BJ (cell line): ENCODE measurements at regions not wholly inside any gene's neighbourhood (a gene's known extent, or its start where the extent isn't known, plus 50 kb on each side); places are given as distances from the start of the nearest gene placed in this dataset.
"Not testable (repeated sequence)": the region's sequence is repeated elsewhere in the genome, so short reads cannot be mapped to it uniquely, and the experiment has no call there.

Experiments
- CTCF ChIA-PET: fragments of 350-600 bp; formaldehyde crosslinking; extraction: SDS; loops from one replicate; lab custom pipeline; 2021; ENCODE audit warnings: antibody characterized with exemption, inconsistent platforms; lab: Yijun Ruan, JAX
- POLR2A ChIA-PET: fragments of 300-600 bp; sonication (Branson Sonifier 250); formaldehyde crosslinking; extraction: SDS; loops from one replicate; lab custom pipeline; 2021; ENCODE audit warnings: antibody characterized with exemption; lab: Charles Lee
- DNase-seq: peaks from one replicate; pipeline ENCODE4 v3.0.0-alpha.2; 2011; ENCODE audit warnings: low read depth
- H3K27me3 ChIP-seq: 2 replicates; pipeline ENCODE4 v1.6.0; 2011; ENCODE audit warnings: low read length; ENCODE audit not compliant: control insufficient read depth, insufficient read depth
- H3K36me3 ChIP-seq: 2 replicates; pipeline ENCODE4 v1.5.1; 2011; ENCODE audit warnings: low read length; ENCODE audit not compliant: control insufficient read depth, insufficient read depth
- H3K4me3 ChIP-seq: 2 replicates; pipeline ENCODE4 v1.5.1; 2011; ENCODE audit warnings: low read depth, mild to moderate bottlenecking, control low read depth, low read length

DNA sequence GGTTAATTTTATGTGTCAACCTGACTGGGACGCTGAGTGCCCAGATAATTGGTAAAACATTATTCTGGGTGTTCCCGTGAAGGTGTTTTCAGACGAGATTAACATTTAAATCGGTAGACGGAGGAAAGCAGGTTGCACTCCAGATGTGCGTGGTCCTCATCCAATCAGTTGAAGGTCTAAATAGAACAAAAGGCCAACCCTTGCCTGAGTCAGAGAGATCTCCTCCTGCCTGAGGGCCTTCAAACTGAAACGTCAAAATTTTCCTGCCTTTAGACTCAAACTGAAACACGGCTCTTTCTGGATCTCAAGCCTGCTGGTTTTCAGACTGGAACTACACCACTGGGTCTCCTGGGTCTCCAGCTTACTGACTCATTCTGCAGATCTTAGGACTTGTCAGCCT lies 70.9 kb downstream of the NPIPA5 start:
- H3K27me3 ChIP-seq, H3K4me3 ChIP-seq, CTCF ChIA-PET, H3K36me3 ChIP-seq, POLR2A ChIA-PET, DNase-seq: not testable (repeated sequence)

DNA sequence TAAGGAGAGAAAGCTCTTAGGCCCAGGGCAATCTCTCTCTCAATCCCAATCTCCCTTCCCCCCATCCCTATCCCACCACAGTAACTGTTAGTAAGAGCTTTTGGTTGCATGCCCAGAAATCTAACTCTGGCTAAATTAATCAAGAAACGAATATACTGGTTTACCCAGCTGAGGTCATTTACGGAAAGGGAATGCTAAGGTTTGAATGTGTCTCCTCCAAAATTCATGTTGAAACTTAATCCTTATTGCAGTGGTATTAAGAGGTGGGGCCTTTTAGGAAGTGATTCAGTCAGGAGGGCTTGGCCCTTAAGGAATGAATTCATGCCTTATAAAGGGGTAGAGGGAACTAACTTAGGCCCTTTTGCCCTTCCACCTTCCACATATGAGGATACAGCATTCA lies 72.2 kb downstream of the NPIPA5 start:
- CTCF ChIA-PET, H3K4me3 ChIP-seq, POLR2A ChIA-PET, DNase-seq, H3K36me3 ChIP-seq, H3K27me3 ChIP-seq: not testable (repeated sequence)

DNA sequence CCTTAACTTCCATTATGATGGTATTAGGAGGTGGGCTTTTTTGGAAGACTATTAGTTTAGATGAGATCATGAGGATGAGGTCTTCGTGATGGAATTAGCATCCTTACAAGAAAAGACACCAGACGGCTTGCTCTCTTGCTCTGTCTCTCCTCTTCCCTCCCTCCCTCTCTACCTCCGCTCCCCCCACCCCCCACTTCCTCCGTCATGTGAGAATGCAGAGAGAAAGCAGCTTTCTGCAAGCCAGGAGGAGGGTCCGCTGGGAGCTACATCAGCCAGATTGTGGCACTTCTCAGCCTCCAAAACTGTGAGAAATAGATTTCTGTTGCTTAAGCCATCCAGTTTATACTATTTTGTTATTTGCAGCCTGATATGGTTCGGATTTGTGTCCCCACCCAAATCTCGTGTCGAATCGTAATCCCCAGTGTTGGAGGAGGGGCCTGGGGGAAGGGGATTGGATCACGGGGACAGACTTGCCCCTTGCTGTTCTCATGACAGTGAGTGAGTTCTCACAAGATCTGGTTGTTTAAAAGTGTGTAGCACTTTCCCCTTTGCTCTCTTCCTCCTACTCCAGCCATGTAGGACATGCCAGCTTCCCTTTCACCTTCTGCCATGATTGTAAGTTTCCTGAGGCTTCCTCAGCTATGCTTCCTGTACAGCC lies 74.3 kb downstream of the NPIPA5 start:
- CTCF ChIA-PET, H3K36me3 ChIP-seq, POLR2A ChIA-PET, DNase-seq, H3K27me3 ChIP-seq, H3K4me3 ChIP-seq: not testable (repeated sequence)

DNA sequence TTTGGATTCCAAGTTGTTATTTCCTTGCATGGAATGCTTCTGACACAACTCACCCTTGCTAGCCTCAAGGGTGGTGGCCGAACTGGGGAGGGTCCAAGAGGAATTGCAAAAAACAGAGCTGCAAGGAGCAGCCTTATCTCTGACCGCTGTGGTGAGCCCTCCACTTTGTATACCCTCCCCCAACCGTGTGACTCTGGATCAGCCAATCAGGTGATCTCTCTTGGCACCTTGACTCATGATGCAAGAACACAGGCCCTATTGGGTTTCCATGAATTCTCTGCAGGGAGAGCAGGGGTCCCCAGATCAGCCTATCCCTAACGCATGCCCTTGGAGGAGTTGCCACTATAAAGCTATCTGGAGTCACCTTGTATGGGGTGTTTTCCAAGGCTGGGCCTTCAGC lies 81.0 kb downstream of the NPIPA5 start:
- CTCF ChIA-PET, DNase-seq, H3K27me3 ChIP-seq, H3K36me3 ChIP-seq, H3K4me3 ChIP-seq, POLR2A ChIA-PET: not testable (repeated sequence)

DNA sequence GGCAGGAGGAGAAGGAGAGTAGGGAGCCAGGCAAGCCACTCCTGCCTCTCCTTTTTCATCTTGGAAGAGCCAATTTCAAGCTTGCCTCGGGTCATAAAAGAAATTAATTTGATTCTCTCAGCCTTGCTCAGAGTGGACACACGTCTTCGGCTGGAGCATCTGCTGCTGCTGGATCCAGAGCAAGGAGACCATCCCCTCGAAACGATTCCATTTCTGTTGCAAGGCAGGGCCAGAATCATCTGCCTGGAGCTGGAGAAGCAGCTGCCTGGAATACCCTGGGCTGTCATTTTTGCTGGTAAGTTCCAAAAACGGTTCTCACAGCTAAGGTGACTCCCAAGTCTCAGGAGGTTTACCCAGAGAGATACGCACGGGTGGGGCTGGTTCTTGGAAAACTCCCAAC lies 103.3 kb downstream of the NPIPA5 start:
- POLR2A ChIA-PET, H3K4me3 ChIP-seq, H3K36me3 ChIP-seq, H3K27me3 ChIP-seq, DNase-seq, CTCF ChIA-PET: not testable (repeated sequence)

DNA sequence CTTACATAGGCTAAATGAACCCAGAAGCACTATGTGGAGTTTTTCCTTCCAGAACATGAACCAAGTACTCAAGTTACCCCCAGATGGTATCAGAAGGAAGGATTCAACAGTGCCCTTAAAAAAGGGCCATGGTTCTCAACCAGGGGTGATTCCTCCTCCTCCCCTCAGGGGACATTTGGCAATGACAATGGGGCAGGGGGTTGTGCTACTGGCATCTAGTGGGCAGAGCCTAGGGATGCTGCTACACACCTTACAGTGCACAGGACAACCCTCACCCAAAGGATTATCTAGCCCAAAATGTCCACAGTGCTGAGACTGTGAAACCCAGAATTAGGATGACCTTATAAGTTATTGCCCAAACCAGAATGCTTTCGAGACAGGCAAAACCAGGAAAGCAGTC lies 104.1 kb downstream of the NPIPA5 start:
- CTCF ChIA-PET, H3K4me3 ChIP-seq, POLR2A ChIA-PET, H3K27me3 ChIP-seq, DNase-seq, H3K36me3 ChIP-seq: not testable (repeated sequence)

DNA sequence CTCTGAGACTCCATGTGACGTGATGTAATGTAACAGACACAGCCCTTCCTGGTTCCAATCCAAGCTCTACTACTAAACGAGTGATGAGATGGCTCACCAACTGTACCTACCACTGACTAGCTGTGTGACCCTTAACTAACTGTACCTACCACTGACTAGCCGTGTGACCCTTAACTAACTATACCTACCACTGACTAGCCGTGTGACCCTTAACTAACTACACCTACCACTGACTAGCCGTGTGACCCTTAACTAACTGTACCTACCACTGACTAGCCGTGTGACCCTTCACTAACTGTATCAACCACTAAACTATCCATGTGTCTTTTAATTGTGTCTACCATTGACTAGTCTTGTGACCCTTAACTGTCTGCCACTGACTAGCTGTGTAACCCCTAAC lies 111.2 kb downstream of the NPIPA5 start:
- CTCF ChIA-PET, DNase-seq, H3K27me3 ChIP-seq, H3K4me3 ChIP-seq, H3K36me3 ChIP-seq, POLR2A ChIA-PET: not testable (repeated sequence)

DNA sequence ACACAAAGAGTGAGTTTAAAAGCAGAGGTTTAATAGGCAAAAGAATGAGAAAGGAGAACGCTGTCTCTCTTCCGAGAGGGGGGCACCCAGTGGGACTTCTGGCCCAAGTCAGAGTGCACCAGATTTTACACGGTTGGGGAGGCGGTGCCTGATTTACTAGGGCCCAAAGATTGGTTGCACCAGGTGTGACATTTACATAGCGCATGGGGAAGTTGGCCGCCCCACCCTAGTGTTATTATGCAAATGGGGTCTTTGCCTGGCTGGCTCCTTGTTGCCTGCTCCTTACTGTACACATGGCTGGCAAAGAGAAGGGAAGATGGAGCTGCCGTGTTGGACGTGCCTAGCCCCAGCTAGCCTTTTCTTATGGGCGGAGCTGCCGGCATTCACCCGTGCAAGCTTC lies 115.9 kb downstream of the NPIPA5 start:
- POLR2A ChIA-PET, H3K36me3 ChIP-seq, H3K27me3 ChIP-seq, DNase-seq, CTCF ChIA-PET, H3K4me3 ChIP-seq: not testable (repeated sequence)

DNA sequence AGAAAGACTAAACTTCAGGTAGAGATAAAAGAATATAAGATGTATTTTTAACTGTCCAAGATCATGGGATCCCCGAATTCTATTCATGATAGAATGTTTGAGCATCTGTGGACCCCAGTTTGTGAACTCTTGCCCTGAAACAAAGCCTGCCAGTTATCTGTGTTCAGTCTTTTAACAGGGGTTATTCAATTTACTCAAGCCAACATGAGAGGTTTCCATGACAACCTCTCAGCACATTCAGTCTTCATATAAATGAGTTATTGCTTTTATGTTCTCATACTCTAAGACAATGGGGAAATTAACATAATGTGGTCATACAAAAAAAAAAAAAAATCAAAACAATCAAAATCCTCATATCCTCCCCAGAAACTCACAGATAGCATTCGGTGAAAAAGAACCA lies 130.1 kb downstream of the NPIPA5 start:
- H3K27me3 ChIP-seq, H3K4me3 ChIP-seq, POLR2A ChIA-PET, DNase-seq, CTCF ChIA-PET, H3K36me3 ChIP-seq: not testable (repeated sequence)

DNA sequence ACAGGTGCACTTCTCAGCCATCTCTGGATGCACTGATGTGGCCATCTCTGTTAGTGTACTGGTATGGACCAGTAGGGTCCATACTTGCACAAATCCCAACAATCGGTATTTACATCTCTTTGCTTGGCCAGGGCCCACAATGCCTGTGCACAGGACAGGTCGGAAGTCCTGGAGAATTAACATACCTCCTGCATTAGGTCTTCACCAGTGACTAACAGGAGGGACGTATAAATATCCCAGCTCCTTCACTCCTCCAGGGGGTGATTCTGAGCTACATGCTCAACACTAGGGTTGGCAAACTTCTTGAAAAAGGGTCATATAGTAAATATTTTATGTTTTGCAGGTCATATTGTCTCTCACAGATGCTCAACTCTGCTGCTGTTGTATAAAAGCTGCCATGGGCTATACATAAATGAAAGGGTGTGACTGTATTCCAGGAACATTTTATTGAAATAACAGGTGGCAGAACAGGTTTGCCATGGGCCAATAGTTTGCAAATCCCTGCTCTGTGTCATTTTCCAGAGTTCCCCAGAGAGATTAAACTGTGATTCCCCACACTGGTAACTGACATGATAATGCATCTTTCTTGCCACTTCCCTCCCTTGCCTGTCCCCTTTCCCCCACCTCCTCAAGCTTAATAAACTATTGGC lies 141.3 kb downstream of the NPIPA5 start:
- CTCF ChIA-PET, result not testable (repeated sequence)

DNA sequence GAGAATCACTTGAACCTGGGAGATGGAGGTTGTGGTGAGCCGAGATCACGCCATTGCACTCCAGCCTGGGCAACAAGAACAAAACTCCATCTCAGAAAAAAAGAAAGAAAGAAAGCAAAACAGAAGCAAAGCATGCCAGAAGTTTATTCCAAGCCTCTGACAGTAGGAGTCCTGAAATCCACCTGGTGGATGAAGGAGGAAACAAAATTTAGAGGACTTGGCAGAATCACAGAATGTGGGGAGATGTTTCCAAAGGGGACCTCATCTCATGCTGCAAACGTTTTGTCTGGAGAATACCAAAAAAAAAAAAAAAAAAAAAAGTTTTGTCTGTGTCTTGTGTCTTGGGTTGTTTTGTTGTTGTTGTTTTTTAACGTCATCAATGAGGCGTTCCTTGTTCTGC lies 141.1 kb upstream of the RRN3 start:
- H3K27me3 ChIP-seq, DNase-seq, POLR2A ChIA-PET, H3K4me3 ChIP-seq, H3K36me3 ChIP-seq, CTCF ChIA-PET: not testable (repeated sequence)

More for the DNA sequence above, 141.3 kb downstream of the NPIPA5 start:
- H3K27me3 ChIP-seq, H3K4me3 ChIP-seq, H3K36me3 ChIP-seq, POLR2A ChIA-PET, DNase-seq: not testable (repeated sequence)

DNA sequence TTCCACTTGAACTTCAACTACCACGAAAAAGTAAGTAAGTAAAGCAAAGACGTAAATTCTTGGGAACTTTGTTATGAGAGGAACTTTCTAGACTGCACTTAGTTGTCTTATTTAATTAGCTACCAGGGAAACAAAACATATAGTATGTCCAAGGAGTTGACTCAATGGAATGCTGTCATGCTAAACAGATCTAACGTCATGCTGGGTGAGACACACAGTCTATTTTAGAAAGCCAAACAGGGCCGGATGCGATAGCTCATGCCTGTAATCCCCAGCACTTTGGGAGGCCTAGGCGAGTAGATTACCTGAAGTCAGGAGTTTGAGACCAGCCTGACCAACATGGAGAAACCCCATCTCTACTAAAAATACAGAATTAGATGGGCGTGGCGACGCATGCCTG lies 140.6 kb upstream of the RRN3 start:
- CTCF ChIA-PET, H3K4me3 ChIP-seq, DNase-seq, H3K27me3 ChIP-seq, H3K36me3 ChIP-seq, POLR2A ChIA-PET: not testable (repeated sequence)

DNA sequence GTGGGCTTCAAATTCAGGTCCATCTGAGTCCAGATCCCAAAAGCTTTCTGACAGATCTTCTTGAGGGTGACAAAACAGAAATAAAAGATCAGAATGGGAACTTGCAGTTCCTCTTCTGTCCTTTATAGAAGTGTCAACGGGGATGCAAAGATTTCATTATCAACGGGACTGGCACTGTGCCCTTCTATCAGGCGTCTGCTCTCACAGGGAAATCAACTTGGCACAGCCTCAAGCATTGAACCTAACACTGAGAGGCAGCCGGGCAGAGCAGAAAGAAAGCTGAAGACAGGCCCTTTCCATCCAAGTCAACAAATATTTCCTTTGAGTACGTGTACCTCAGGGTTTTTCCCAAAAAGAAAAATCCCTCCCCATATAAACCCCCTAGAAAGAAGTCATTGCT lies 136.4 kb upstream of the RRN3 start:
- H3K36me3 ChIP-seq, H3K27me3 ChIP-seq, H3K4me3 ChIP-seq, POLR2A ChIA-PET, DNase-seq, CTCF ChIA-PET: not testable (repeated sequence)
